Right lobe of liver (tissue), 4 donors: ENCODE measurements at regions not wholly inside any gene's neighbourhood (a gene's known extent, or its start where the extent isn't known, plus 50 kb on each side); places are given as distances from the start of the nearest gene placed in this dataset.

Experiments
- CTCF ChIP-seq, 4 donors: fragments of 200-600 bp in 3 of 4; fragments of 450-650 bp in 1 of 4; IDR thresholded peaks; one replicate each; pipeline versions ENCODE4 v1.5.1 to v1.8.0; 2016 to 2022; ENCODE audit warnings: antibody characterized with exemption in 4 of 4, mild to moderate bottlenecking in 2 of 4
- POLR2A ChIP-seq: fragments of 450-650 bp; IDR thresholded peaks from one replicate; pipeline ENCODE4 v1.6.1; 2017; ENCODE audit warnings: antibody characterized with exemption, mild to moderate bottlenecking
- donor health status: DM: no; HTN: no; CAD: no.
- donor health status: DM: no; HTN: no; CAD: no.
- donor health status: DM: no; HTN: yes; CAD: no.

- TF ChIP-seq POLR2A, result no peak
- no peak for TF ChIP-seq CTCF (IDR thresholded peaks at IDR 0.05)
Observed at GRCh38 chr6:140623498-140623897, 1249.0 kb upstream of the CITED2 start.
